ENCODE measurements at regions not wholly inside any gene's neighbourhood (a gene's known extent, or its start where the extent isn't known, plus 50 kb on each side); places are given as distances from the start of the nearest gene placed in this dataset.
"Not testable (repeated sequence)": the region's sequence is repeated elsewhere in the genome, so short reads cannot be mapped to it uniquely, and the experiment has no call there.

DNA sequence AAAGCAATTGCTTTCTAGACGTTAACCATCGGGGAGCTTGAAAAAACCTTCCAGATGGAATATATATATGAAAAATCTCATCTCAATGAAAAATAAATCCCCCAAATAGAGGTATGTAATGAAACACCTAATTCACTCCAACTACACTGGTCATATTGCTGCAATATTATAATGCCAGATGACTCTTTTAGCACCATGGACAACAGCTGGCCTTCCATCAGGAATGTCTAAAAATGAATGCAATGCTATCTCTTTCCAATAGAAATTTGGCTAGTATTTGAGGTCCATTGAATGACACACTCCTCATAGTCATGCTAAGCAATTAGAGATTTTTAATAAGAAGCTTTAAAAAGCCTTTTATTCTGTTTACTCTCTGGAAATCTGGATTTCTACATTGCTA lies 340.2 kb upstream of the BRINP1 start:
- DNase-seq, result no peak

DNA sequence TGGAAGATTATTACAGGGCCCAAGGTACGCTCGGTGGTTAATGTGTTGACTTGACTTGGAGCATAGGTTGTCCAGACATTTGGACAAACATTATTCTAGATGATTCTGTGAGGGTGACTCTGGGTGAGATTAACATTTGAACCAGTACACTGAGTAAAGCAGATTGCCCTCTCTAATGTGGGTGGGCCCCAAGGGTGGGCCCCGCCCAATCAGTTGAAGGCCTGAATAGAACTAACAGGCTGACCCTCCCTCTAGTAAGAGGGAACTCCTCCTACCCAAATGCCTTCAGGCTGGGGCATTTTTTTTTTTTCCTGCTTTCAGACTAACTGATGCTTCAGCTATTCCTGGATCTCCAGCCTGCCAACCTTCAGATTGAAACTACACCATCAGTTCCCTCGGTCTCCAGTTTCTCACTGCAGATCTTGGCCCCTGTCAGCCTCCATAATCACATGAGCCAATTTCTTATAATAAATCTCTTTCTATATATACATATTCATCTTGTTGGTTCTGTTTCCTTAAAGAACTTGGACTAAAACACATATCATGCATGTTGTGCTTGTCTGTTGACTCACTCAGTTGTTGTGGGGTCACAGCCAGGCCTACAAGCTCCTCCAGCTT lies 338.1 kb upstream of the BRINP1 start:
- DNase-seq, result no peak

GRCh38 chr9:119701651-119702050 lies 332.4 kb upstream of the BRINP1 start:
- DNase-seq, result no peak

- DNase-seq, result no peak
These were observed 329.3 kb upstream of the BRINP1 start for GRCh38 chr9:119698535-119698934.

DNA sequence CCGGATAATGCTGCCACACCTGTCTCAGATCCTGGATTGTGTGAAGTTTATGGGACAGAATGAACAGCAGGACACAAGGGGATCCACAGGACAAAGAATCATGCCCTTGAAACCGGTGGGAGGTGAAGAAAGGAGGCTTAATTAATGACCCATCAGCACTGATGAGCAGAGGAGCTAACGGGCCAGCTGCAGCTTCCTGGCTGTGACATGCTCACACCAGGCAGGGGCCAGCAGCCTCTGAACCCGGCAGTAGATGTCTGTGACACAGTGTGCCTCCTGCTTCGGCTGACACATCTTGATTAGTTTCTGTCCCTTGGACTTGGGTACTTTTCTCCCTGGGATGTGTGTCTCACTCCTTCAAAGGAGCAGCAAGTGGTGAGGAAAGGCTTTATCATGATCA lies 328.8 kb upstream of the BRINP1 start:
- no peak for DNase-seq

DNA sequence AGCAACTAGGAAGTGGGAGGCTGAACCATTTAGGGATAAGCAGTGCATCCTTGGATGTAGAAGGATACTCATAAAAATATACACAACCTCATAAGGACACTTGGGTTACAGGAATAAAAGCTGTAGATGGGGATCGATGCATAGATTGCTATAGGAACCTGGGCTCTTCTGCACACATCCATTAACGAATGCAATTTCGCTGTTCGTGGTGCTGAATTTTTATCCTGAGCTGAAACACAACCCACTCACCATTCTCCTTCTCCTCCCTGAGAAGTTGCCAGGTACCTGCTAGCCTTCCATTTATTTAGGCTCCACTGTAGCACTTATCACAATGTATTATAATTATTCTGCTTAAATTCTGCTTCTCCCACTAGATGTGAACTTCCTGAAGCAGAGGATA lies 320.6 kb upstream of the BRINP1 start:
- no peak for DNase-seq

DNA sequence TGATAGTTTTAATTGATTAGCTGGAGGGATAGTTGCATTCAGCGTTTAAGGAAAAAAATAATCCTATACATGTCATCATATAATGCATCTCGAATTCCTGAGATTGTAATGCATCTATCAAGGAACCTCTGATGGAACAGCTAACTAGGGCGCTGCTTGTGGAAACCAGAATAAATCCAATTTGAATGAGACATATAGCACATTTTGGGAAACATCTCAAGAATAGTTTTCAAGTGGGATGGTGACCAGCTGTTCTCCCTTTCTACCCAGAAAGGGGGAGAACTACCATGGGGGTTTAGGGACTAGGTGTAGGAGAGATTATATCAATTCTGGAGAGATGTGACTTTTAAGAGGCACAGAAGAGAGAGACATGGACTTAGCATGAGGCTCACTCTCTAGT lies 319.3 kb upstream of the BRINP1 start:
- DNase-seq, result no peak

- DNase-seq, result no peak
These were observed 308.7 kb upstream of the BRINP1 start for GRCh38 chr9:119677811-119678505.

DNA sequence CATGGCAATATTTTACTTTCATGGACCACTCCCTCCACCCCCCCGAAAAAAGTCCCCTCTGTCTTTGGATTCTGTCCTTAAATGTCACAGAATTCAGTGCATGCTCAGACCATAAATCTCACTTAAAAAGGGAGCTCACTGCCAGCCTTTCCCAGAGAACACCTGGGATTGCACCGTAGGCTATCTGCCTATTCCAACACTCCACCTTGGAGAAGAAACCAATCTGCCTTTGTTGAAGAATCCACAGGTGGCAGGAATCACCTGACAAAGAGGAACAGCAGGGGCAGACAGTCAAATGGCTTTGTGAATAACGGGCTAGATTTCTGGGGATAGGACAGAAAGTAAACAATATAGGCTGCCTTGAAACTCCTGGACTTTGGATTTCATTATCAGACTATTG lies 306.7 kb upstream of the BRINP1 start:
- peak; percentile 72 for DNase-seq

- not testable (repeated sequence) for DNase-seq
These were observed 303.5 kb upstream of the BRINP1 start for GRCh38 chr9:119672763-119673162.

DNA sequence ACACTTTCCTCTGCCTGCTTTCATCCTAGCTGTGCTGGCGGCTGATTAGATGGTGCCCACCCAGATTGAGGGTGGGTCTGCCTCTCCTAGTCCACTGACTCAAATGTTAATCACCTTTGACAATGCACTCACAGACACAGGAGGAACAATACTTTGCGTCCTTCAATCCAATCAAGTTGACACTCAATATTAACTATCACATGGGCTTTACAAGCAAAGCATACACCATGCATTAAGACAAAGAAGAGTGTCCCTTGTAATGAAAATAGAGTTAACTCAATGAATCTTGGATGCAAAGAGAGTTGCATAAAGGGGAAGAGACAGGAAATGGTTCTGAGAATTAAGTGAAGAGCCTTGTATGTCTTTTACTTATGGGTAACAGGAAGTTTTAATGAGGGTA lies 298.7 kb upstream of the BRINP1 start:
- no peak for DNase-seq

DNA sequence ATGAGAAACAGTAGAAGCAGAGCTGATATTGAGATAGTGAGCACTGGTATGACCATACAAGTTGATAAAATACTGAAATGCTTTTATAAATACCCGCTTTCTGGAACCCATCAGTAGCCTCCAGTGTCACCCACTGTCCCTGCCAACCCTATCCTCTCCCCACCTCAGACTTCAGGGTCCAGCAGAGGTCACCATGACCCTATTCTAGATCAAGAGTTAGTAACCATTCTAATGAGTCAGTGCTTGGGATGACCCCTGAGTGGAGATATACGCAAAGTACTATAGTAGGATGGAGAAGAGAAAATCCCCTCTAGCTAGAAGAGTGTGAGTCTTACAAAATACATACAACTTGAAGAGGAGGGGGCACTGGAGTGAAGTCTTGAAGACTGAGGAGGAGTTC lies 297.9 kb upstream of the BRINP1 start:
- no peak for DNase-seq

GRCh38 chr9:119662329-119662728 lies 293.1 kb upstream of the BRINP1 start:
- DNase-seq, result no peak

- DNase-seq, result no peak
These were observed 283.7 kb upstream of the BRINP1 start for GRCh38 chr9:119652931-119653330.

DNA sequence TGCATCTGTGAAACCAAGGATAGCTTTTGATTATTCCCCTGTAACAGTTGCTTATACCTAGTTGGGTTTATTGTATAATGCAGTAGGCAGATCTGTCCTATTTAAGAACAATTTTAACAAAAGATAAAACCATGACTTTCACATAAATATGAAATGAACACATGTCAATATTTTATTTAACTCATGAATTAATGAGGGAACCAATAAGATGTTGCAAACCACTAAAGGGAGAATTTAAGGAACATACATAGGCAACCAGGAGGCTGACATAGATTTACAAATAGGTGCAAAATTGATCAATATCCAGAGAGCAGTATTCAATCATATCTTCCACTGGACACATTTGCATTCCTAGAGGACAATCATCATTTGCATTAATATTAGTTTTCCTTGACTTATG lies 280.0 kb upstream of the BRINP1 start:
- no peak for DNase-seq

DNA sequence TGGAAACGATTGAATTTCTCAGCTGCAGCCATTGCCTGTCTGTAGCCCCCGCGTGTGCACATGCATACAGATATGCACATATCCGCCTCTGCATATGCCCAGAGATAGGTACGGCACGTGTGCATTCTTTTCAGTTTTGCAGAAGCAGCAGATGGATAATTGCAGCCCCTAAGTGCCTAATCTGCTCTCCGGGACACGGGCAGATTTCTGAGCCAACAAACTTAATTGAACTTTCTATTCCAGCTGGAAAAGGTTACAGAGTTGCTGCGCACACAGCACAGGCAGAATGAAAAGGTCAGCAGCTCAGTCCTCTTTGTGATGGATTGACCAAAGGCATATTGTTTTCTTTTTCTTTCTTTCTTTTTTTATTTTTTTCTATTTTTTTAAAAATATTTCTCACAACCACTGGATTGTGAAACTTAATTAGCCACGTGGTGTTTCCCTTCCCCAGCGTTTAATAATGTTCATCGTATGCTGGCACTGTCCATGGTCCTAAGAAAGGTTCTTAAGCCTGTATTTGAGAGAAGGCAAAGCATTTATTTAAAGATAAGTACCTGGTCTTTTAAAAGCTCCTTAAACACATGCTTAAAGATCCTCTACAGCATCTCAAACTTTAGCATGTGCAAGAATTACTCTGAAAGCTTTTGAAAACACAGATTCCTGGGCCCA lies 270.2 kb upstream of the BRINP1 start:
- no peak for DNase-seq

DNA sequence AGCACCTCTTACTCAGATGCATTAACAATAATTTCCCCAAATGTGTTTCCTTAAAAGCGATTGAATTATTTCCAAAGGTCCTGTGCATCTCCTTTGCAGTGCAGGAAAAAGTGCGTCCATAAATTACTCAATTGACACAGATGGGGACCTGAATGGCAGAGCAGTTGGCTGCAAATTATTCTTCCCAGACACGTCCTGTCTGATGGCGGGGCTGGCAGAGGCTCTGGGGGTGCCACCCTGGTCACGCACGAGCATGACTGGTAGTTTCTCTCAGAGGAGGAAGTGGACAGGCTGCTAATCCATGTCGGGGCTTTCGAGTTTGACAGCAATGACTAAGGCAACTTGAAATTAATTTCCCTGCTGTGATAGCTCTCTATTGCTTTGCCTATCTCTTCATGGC lies 264.8 kb upstream of the BRINP1 start:
- DNase-seq, result no peak

- no peak for DNase-seq
These were observed 242.3 kb upstream of the BRINP1 start for GRCh38 chr9:119611565-119611964.

DNA sequence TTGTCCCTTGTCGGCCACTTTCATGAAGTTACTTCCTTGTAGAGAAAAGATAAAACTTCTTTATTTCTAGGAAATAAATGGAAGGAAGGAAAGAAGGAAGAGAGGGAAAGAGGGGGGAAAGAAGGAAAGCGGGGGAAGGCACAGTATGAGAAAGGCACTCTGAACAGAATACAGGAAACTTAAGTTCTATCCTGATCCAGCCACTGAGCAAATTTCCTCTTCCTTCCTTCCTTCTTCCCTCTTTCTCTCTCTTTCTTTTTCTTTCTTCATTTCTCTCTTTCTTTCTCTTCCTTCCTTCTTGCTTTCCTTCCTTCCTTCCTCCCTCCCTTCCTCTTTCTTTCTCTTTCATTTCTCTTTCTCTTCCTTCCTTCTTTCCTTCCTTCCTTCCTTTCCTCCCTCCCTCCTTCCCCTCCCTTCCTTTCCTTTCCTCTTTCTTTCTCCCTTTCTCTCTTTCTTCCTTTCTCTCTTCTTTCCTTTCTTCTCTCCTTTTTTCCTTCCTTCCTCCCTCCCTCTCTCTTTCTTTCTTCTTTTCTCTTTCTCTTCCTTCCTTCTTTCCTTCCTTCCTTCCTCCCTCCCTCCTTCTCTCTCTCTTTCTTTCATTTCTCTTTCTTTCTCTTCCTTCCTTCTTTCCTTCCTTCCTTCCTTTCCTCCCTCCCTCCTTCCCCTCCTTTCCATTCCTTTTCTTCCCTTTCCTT lies 240.2 kb upstream of the BRINP1 start:
- DNase-seq, result no peak

GRCh38 chr9:119601632-119602031 lies 232.4 kb upstream of the BRINP1 start:
- DNase-seq, result no peak

DNA sequence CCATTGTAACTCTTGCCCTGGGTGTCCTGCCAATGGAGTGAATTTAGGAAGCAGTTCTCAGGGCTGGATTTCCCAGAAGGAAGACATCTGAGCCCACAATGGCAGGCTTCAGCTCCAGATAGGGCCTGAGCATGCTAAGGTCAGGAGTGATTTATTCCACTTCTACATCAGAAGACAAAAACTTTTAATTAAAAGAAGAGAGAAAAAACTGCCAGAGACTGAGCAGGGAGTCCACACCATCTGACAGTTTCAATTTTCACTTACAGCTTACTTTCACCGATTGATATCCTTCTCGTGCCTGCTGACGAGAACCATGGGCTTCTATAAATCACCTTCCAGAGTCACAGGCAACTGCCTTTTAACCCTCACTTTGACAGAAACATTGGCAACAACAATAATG lies 228.3 kb upstream of the BRINP1 start:
- no peak for DNase-seq

DNA sequence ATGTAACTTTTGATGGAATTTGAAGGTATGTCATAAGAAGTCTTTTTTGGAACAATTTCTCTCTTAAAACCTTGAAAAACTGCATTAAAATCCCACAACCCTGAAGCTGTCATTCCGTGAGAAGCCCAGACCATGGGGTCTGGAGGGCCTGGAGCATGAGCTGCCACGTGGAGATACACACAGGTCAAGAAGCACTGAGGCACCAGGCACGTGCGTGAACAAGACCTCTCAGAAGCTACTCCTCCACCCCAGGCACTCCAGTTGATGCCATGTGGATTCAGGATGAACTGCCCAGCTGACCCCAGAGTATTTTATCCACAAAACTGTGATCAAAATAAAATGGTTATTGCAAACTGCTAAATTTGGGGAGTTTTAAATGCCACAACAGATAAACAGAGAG lies 227.5 kb upstream of the BRINP1 start:
- no peak for DNase-seq

GRCh38 chr9:119588874-119589744 lies 219.9 kb upstream of the BRINP1 start:
- no peak for DNase-seq

Measured in DMS153 (cell line).